ENCODE measurements at regions not wholly inside any gene's neighbourhood (a gene's known extent, or its start where the extent isn't known, plus 50 kb on each side); places are given as distances from the start of the nearest gene placed in this dataset.

GRCh38 chr5:159639590-159639989, 276.7 kb upstream of the ADRA1B start:
- TF ChIP-seq CTCF (IDR thresholded peaks at IDR 0.05 in 8 of 11, conservative IDR thresholded peaks at IDR 0.05 in 3 of 11), result no peak
- no peak for TF ChIP-seq POLR2A (IDR thresholded peaks at IDR 0.05)
- TF ChIP-seq POLR2AphosphoS5 (IDR thresholded peaks at IDR 0.05), result no peak
